ENCODE measurements at regions not wholly inside any gene's neighbourhood (a gene's known extent, or its start where the extent isn't known, plus 50 kb on each side); places are given as distances from the start of the nearest gene placed in this dataset.

- H3K27ac ChIP-seq = no peak overlapping the region
- no peaks in the 10 kb centered on the region for H3K27me3 ChIP-seq
- H3K4me3 ChIP-seq = no peak overlapping the region
- H3K4me1 ChIP-seq = no peaks in the 10 kb centered on the region
- H3K36me3 ChIP-seq = no peaks in the 10 kb centered on the region
- H3K9me3 ChIP-seq = no peaks in the 10 kb centered on the region
- no peak for DNase-seq (ENCODE audit: extremely low spot score in 2 of 2)
- intact Hi-C loops (cut with DNase I) = no loop called here
- TF ChIP-seq CTCF (IDR thresholded peaks at IDR 0.05) (no peak), POLR2AphosphoS5 (IDR thresholded peaks at IDR 0.05; ENCODE audit: insufficient read depth in 1 of 2, low read depth in 1 of 2) (no peak), POLR2A (IDR thresholded peaks at IDR 0.05) (no peak)
Observed at GRCh38 chr4:58611012-58611411, 1500.8 kb upstream of the IGFBP7 start.

- TF ChIP-seq POLR2AphosphoS5 (IDR thresholded peaks at IDR 0.05; ENCODE audit: insufficient read depth in 1 of 2, low read depth in 1 of 2) = no peak
- TF ChIP-seq POLR2A (IDR thresholded peaks at IDR 0.05) = no peak
- no peak for TF ChIP-seq CTCF (IDR thresholded peaks at IDR 0.05)
Observed at GRCh38 chr4:58606303-58606702, 1496.1 kb upstream of the IGFBP7 start.

GRCh38 chr4:58603951-58604350, 1493.8 kb upstream of the IGFBP7 start:
- H3K36me3 ChIP-seq = no peaks in the 10 kb centered on the region
- no peak for TF ChIP-seq POLR2A (IDR thresholded peaks at IDR 0.05)
- no peak overlapping the region for H3K4me3 ChIP-seq
- H3K27ac ChIP-seq = no peak overlapping the region
- no peaks in the 10 kb centered on the region for H3K4me1 ChIP-seq
- no peaks in the 10 kb centered on the region for H3K27me3 ChIP-seq
- no peak for DNase-seq (ENCODE audit: extremely low spot score in 2 of 2)
- intact Hi-C loops (cut with DNase I) = no loop called here
- no peaks in the 10 kb centered on the region for H3K9me3 ChIP-seq

More at GRCh38 chr4:58606303-58606702, 1496.1 kb upstream of the IGFBP7 start:
- Histone ChIP-seq H3K27me3 (no peaks in the 10 kb centered on the region), H3K4me1 (no peaks in the 10 kb centered on the region), H3K27ac (no peak overlapping the region), H3K9me3 (no peaks in the 10 kb centered on the region), H3K4me3 (no peak overlapping the region), H3K36me3 (no peaks in the 10 kb centered on the region)
- intact Hi-C loops (cut with DNase I) = no loop called here
- DNase-seq (ENCODE audit: extremely low spot score in 2 of 2) = no peak

- no peaks in the 10 kb centered on the region for H3K27me3 ChIP-seq
- H3K4me3 ChIP-seq = no peak overlapping the region
- no peaks in the 10 kb centered on the region for H3K36me3 ChIP-seq
- H3K4me1 ChIP-seq = no peaks in the 10 kb centered on the region
- DNase-seq (ENCODE audit: extremely low spot score in 2 of 2) = no peak
- no peaks in the 10 kb centered on the region for H3K9me3 ChIP-seq
- no peak for TF ChIP-seq POLR2AphosphoS5 (IDR thresholded peaks at IDR 0.05; ENCODE audit: insufficient read depth in 1 of 2, low read depth in 1 of 2)
- TF ChIP-seq POLR2A (IDR thresholded peaks at IDR 0.05) = no peak
- no peak for TF ChIP-seq CTCF (IDR thresholded peaks at IDR 0.05)
- intact Hi-C loops (cut with DNase I) = no loop called here
- no peak overlapping the region for H3K27ac ChIP-seq
Observed at GRCh38 chr4:58602731-58603359, 1492.7 kb upstream of the IGFBP7 start.

- H3K9me3 ChIP-seq = no peaks in the 10 kb centered on the region
- H3K4me3 ChIP-seq = no peak overlapping the region
- no peaks in the 10 kb centered on the region for H3K4me1 ChIP-seq
- no peaks in the 10 kb centered on the region for H3K27me3 ChIP-seq
- no peaks in the 10 kb centered on the region for H3K36me3 ChIP-seq
- TF ChIP-seq CTCF (IDR thresholded peaks at IDR 0.05) (no peak), POLR2AphosphoS5 (IDR thresholded peaks at IDR 0.05; ENCODE audit: insufficient read depth in 1 of 2, low read depth in 1 of 2) (no peak), POLR2A (IDR thresholded peaks at IDR 0.05) (no peak)
- H3K27ac ChIP-seq = no peak overlapping the region
- intact Hi-C loops (cut with DNase I) = no loop called here
- no peak for DNase-seq (ENCODE audit: extremely low spot score in 2 of 2)
Observed at GRCh38 chr4:58602022-58602421, 1491.8 kb upstream of the IGFBP7 start.
